Suppressor macrophage treated with lipopolysaccharide for 4 hours (primary cell): ENCODE measurements at regions not wholly inside any gene's neighbourhood (a gene's known extent, or its start where the extent isn't known, plus 50 kb on each side); places are given as distances from the start of the nearest gene placed in this dataset.

ENCODE experiments used
- DNase-seq: peaks from one replicate; pipeline ENCODE4 v3.0.0-alpha.2; 2020

DNA sequence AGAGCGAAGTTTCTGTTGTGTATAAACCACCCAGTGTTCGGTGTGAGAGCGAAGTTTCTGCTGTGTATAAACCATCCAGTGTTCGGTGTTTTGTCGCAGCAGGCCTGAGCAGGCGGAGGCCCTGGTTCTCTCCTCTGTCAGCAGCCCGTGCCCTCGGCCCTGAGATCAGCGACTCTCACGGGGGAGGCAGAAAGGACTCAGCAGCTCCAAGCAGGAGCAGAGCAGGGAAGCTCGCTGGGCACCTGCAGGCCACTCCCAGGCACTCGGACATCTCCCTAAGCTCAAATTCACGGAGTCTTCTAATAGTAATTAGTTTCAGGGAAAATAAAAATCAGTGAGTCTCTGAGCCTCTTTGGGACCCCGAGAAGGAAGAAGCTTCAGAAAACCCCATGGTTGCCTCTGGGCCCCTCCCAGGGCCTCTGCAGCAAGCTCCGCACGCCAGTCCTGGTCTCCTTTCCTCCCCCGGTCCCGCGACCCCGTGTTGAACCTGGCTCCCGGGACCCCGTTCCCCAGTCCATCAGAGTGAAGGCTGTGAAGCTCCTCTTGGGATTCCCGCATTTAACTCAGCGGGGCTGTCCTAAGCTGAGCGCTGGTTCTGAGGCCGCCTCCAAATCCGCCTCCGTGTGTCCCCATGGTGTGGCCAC lies 81.9 kb upstream of the ADAMTS2 start:
- no peak for DNase-seq

DNA sequence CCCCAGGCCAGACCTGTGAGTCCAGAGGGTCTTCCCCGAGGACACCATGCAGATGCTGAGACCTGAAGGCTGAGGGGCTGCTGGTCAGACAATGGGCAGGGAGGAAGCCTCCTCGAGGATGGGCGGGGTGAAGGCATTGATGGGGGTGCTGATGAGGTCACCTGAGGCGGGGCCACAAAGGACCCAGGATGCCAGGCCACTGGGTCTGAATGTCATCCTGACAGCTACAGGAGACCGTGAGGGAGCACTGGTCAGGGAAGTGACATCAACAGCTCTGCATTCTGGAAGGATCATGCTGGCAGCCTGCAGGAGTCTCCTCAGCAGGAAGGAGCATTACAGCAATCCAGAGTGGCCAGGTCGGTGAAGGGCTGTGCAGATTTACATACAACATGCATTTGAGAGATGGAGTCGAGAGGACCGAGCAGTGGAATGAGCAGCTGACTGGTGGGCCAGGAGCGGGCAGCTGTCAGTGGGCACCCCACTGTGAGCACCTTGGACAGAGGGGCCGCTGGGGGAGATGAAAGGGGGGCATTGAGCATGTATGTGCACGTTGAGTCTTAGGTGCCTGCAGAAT lies 77.7 kb upstream of the ADAMTS2 start:
- DNase-seq = no peak

DNA sequence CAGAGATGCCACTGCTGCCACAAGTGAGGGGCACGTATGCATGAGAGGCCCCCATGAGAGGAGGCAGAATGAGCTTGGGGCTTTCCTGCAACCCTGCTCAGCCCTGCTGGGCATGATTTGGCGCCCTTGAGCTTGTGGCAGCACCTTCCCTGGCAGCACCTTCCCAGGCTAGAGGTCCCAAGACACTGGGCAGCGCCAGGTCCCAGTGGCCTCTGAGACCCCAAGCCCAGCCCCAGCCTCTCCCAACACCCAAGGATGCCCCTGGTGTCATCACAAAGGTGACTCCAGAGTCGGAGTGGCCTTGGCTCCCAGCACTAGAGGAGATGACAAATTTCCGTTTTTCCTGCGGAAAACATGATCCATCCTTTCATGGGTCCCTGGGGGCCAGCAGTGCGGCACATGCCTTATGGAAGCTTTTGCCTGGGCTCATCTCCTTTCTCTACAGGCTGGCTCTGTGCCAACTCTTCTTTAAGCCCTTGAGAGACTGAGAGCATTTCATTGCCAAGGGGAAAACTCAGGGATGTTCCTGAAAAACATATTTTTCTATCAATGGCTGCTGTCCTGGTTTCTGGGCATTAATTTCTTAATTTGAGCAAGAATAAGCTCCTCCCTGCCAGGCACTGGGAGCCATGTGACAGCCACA lies 77.1 kb upstream of the ADAMTS2 start:
- no peak for DNase-seq

DNA sequence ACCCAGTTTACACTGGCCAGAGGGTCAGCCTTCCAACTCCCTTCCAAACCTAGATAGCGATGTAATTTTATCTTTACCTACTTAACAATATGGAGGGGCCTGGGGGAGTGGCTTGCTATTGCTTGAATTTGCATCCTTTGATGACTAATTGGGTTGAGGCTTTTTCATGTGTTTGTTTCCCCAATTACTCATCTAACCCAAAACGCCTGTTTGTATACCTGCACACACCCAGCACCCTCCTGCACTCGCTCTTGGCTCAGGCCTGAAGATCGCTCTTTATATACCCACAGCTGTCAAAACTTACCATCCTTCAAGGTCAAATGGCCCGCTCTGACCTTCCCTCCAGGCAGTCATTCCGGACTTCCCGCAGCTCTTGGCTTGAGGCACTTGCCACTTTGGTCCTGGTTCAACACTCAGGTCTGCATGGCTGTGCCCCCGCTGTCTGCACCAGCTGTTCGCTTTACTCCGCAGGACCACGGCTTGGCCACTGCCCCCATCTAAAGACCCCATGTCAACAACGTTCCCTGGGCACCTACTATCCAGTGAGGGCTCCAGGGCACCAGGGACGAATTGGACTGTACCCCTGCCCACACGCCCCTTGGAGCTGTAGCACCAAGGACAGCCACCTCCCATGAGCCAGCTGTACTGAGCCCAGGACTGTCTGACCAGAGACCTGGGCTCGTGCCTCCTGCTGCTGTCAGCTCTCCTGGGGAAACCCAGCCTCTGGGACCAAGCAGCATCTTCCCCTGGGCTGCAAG lies 76.1 kb upstream of the ADAMTS2 start:
- no peak for DNase-seq

DNA sequence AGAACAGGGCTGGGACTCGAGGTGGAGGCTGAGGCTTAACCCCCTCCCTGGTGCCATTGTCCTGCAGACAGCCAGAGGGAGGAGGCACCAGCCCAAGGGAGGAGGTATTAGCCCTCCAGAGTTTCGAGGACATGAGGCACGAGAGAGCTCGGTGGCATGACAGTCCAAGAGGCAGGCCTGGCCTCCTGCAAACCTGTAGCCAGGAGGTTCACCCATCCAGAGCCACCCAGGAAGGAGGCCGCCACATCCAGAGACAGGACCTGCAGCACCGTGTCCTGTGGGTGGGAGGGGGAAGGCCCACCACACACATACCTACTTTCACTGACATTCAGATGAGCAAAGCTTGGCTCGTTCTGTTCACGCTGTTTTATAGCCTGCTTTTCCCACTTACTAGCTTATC lies 75.2 kb upstream of the ADAMTS2 start:
- no peak for DNase-seq

DNA sequence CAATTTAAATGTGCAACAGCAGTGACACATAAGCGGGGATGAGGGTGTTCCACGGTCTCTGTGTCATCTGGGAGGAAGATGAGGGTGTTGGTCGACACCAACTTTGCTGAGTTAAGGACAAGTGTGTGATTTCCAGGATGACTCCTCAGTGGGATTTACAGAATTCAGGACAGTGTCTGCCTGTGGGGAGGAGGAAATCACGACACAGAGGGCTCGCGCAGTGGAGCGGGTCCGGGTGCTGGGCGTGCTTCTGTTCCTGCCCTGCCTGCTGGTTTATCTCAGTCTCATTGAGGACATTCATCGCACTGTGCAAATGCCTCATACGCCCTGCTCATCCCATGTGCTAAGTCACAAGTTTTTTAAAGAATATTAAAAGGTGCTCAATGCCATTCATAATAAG lies 73.7 kb upstream of the ADAMTS2 start:
- DNase-seq = no peak

DNA sequence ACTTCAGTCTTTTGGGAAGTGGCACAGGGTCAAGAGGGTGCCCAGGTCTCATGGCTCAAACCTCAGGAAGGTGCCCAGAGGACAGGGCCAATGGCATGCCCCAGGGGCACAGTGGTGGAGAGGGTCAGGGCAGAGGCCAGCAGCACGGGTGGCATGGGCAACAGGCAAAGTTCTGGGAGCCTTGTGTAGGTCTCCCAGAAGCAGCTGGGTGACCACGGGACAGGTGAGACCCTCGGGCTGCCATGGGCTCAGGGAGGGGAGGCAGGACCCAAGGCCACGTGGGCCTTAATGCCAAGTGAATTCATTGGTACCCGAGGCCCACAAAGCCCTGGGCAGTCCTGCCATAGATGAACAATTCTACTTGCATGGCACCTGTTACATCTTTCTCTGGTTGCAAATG lies 72.4 kb upstream of the ADAMTS2 start:
- DNase-seq = no peak

DNA sequence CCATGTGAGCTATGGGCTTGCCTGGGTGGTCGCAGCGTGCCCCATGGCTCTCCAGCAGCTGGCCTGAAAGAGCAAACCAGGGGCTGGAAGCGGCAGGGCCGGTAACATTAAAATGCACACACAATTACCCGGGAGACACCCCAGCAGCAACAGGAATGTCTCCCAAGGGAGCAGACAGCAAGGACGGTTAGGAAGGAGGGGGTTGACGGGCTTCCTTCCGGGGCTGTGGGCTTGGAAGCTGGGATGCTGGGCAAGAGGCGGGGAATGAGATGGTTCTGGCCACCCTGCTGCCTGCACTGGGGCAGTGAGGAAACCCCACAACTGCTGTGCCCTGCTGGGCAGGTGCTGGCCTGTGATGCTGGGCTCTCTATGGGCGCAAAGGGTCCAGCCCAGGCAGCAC lies 71.8 kb upstream of the ADAMTS2 start:
- no peak for DNase-seq

DNA sequence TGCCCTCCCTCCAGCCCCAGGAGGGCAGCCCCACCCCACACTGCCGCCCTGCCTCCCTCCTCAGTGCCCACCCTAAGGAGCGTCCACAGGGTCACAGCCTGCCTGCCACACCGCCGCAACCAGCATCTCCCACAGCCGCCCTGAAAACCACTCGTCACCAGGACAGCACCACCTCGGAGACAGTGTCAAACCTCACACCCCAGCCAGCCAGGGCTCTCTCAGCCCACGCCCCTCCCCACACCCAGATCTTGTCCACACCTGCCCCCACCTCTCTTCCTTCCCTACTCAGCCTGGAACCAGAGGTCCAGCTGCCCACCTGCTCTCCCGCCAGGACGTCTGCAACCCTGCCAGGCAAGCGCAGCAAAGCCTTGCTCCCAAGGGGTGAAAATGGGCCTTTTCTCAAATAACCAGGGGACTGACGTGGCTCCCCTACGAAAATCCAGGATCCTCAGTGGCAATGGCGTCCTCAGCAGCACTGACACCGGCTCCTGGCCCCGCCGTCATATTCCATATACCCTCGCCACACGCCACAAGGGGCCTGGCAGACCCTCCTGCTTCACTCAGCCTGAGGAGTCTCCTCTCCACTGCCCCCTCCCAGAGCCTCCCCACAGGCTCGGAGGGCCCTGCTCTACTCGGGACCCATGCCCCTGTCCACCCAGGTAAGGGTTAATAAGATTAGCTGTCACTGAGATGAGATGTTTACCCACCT lies 71.0 kb upstream of the ADAMTS2 start:
- no peak for DNase-seq

DNA sequence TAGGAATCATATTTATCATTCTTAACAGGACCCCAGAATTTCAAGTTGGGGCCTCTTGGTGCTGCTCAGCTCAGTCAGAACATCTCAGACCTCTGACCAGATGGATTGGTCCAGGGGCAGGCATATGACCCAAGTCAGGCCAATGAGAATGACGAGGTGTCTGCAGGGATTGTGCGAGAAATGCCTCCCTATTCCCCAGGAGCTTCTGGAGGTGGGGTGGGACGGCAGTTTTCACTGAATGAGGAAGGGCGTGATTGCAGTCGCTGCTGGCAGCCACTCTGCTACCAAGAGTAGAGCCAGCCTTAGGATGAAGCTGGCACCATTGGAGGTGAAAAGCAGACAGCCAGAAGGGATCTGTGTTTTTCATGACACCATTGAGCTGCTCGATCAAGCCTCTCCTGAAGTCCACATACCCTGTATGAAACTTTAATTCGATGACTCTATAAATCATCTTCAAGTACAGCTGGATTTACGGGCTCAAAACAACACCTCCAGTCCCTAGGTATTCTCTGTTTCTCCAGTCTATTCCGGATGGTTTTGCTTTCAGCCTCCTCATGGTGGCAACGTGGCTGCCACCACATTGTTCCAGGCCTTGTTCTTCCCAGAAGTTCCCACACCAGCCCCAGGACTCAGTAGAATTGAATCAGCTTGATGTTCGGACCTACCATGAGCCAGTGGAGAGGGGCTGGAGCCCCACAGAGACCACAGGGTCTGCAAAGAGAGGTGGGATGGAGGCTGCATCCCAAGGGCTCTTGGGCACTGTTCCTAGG lies 70.2 kb upstream of the ADAMTS2 start:
- DNase-seq = no peak

DNA sequence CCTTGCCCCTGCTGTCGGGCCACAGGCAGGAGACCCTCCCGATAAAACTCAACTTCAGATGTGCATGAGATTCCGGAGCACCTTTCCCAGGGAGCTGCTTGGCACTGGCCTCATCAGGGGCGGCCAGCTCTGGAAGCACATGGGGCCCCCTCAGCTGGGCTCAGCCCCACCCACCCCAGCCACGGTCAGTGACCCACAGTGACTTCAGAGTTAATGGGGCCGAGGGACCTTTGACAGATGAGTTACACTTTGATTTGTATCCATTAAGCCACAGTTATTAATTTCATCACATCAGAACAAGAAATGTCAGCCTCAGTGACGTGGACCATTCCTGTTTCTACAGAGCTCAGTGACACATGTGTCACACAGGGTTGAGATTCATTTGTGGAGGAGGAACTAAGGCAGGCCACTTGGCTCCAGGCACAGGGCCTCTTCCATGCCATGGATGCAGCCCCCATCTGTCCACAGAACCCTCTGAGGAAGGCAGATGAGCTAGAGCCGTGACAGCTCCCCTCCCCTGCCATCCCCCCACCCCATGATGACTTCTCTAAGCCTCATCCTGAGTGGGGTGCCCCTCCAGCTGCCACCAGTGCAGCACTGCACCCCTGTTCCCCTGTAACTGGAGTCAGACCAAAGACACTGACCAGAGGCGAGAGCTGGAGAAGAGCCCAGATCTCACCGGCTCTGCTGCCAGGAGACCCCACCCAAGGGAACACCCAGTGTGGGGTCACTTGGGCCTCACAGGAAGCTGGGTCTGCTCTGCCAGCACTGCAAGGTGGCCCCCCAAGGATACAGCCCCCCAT lies 69.4 kb upstream of the ADAMTS2 start:
- DNase-seq = no peak

DNA sequence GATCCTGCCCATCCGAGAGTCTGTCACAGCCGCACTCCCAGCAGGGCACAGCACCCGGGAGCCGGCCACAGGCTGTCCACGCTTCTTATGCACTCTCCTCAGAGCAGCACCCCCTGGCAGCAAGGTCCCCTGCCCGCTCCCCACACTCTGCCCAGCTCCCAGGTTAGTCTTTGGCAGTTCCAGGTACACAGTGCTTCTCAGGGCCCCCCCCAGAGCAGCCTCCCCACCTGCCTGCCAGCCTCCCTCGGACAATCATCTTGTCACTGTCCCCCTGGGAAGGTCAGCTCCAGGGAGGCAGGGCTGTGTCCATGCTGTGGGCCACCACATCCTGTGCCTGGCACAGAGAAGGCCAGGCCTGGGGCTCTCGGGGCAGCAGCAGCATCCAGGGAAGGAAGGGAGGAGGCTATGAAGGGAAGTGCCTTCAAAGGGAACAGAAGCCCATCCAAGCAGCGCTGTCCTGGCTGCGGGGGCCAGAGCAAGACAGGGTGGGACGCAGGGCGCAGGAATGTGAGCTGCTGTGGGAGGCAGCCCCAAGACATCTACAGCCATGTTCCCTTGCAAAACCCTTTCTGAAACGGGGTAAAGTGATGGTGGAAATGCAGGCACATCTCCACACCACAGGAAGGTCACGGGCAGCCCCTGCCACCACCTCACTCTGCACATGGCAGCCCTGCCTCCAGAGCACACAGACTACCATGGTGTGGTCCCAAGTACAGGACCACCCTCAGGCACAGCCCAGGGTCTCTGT lies 68.6 kb upstream of the ADAMTS2 start:
- no peak for DNase-seq

DNA sequence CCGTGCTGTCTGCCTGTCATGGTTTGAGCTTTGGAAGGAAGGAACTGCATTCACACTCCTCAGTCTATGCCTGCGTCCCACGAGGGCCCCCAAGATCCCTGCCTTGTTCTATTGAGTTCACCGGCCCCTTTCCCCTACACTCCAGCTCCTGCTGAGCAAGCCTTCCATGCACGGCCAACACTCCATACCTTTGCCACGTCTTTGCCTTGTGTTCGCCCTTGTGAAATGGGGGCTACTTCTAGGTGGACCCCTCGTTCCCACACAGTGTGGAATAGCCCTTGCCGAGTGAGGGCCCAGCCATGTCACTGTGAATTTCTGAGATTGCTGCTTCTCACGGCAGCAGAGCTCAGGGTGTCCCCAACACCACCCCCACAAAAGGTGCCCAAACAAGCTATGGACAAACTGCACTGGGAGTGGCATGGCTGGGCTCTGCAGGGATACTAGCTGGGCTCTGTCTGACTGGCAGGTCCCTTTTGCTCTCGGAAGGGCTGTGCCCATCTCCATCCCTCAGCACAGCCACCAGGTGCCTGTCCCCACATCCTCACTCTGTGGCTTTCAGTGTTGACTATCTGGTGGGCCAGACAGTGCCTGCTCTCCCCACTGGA lies 67.9 kb upstream of the ADAMTS2 start:
- no peak for DNase-seq

DNA sequence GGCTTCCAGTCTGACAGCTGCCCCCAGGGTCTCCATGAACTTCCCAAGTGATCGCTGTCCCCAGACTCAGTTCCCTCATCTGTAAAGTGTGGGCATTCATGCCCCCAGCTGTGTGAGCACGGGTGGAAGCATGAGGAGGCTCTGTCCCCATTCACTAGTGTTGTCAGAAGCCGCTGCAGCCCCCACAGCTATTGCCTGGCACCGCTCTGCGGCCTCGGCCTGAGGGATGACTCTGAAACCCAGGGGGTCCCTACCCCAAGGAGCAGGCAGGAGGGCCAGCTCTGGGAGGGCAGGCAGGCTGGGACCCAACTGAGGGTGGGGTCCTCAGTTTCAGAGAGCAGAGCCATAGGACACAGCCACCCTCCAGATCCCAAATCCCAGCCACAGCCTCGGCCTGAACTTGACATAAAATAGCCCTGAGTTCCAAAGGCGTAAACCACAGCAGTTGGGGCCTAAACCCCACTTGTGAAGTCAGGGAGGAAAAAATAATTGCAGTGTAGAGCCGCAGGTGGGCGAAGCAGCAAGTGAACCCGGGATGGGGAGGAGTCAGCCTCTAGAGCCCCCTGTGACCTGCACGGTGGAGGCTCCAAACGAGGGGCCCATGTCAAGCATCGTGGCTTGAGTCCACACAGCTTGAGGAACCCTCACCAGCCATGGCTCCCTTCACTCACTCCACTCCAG lies 66.0 kb upstream of the ADAMTS2 start:
- DNase-seq = no peak

DNA sequence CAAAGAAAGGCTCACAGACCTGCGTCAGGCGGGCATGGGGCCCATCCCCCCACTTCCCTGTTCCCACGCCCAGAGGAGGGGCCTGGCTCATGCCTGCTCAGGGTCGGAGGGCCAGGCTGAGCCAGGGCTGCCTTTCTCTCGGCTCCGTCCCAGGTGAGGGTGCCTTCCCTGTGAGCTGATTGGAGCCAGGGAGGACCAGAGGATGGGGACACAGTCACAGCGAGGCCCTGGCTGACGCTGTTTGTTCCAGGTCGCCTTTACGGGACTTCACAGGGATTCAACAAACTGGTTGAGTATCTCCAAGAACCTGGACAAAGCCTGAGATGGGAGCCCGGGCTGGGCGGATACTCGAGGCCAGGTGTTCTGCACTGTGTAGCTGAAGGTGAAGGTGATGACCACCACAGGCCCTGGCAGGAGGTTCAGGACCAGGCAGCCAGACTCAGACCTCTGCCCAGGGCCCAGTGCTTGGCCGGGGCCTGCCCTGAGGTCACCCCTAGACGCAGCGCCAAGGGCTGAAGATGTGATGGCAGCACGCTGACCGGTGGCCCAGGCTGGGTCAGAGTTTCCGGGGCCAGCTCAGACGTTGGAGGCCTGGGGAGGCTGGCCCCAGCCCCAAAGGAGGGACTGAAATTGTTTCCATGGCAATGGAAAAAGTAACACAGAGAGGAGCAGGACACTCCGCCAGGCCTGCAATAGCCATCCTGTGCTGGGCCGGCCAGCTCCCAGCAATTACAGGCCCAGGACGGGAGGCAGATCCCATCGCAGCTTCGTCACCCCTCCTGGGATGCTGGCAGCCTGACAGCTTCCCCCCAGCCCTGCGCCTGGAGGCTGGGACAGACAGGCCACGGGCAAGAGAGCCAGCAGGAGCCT lies 65.3 kb upstream of the ADAMTS2 start:
- DNase-seq = no peak

DNA sequence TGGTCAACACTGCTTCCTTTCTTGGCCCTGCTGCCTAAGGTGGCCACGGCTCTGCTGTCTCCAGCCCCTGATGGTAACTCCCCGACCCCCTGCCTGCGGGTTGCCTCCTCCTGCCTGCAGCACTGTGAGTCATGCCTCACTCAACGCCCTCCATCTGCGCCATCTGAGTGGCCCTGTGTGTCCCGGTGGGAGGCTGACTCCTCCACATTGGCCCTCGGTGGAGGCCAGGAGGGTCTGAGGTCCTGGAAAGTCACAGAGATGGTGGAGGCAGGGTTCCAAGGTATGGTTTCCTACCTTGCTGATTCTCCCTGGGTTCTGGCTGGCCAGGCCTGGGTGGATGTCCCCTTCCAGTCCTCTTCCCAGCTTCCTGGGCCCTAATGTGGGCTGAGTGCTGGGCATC lies 64.5 kb upstream of the ADAMTS2 start:
- no peak for DNase-seq

DNA sequence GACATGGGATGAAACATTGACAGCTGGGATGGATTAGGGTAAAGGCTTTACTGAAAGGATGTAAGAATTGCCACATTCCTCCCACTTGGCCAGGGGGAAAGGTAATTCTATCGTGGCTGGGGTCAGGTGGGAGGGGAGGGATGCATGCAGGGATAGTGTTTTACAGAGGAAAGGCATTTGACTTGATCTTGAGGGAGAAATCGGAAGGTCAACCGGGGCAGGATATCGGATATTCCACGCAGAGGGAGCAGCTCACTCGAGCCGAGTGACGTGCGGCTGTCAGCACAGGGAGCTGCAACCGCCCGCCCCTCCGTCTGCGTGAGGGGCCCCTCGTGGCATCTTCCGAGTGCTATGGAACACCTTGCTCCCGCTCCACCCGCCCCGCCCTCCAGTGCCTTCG lies 63.4 kb upstream of the ADAMTS2 start:
- DNase-seq = no peak
